HCT116 (cell line): ENCODE measurements at regions not wholly inside any gene's neighbourhood (a gene's known extent, or its start where the extent isn't known, plus 50 kb on each side); places are given as distances from the start of the nearest gene placed in this dataset.

ENCODE experiments used
- ATAC-seq: fragments of 200-7000 bp; cut with Tn5 transposase; 2 replicates; pipeline ENCODE4 v1.9.1; 2020; ENCODE audit warnings: mild to moderate bottlenecking, moderate library complexity
- BruUV-seq: library from RNA; stranded (reverse); fragments of 400-500 nt; replicated peaks from 2 replicates; lab custom pipeline; 2021; lab: Mats Ljungman, UMichigan
- CTCF ChIA-PET: fragments of 300-600 bp; sonication (Branson Sonifier 250); formaldehyde crosslinking; loops from one replicate; lab custom pipeline; 2021; ENCODE audit warnings: antibody characterized with exemption; lab: Charles Lee
- POLR2A ChIA-PET: fragments of 300-600, 350-600 bp; sonication (Branson Sonifier 250); formaldehyde crosslinking; loops from one replicate; lab custom pipeline; 2021; ENCODE audit warnings: antibody characterized with exemption; lab: Charles Lee
- RAD21 ChIA-PET, 2 experiments: fragments of 300-600 bp; sonication (Branson Sonifier 250); formaldehyde crosslinking; loops; one replicate each; lab custom pipeline; 2023; ENCODE audit warnings: low total read pairs in 2 of 2; ENCODE audit not compliant: uncharacterized antibody in 2 of 2, unreplicated experiment in 2 of 2, low non-redundant PET in 1 of 2; lab: Charles Lee
- DNase-seq: peaks from one replicate; pipeline ENCODE4 v3.0.0-alpha.2; 2010; ENCODE audit warnings: low read depth, low spot score
- H2AFZ ChIP-seq: fragments of 200-600 bp; shearing (Covaris generic), sonication (generic); 2 replicates; pipeline ENCODE4 v1.6.1; 2017; ENCODE audit warnings: low read depth, mixed run types, mixed read lengths, antibody characterized with exemption, low read length; ENCODE audit not compliant: poor library complexity, severe bottlenecking
- H3K27ac ChIP-seq: 2 replicates; pipeline ENCODE4 v1.5.1; 2012; ENCODE audit warnings: low read depth, low read length
- H3K27me3 ChIP-seq: fragments of 200-600 bp; sonication (generic); 2 replicates; pipeline ENCODE4 v1.6.1; 2016; ENCODE audit warnings: mixed run types, low read length, mixed read lengths; ENCODE audit not compliant: insufficient read depth
- H3K36me3 ChIP-seq, 2 experiments: fragments of 200-500 bp in 1 of 2; fragments of 200-600 bp in 1 of 2; sonication (Bioruptor generic) in 1 of 2; sonication (generic) in 1 of 2; 2 replicates each; pipeline versions ENCODE4 v1.5.1 to v1.6.1; 2014 to 2016; ENCODE audit warnings: low read length in 2 of 2, inconsistent platforms in 1 of 2, mixed read lengths in 1 of 2, mixed run types in 1 of 2; ENCODE audit not compliant: insufficient read depth in 2 of 2, control insufficient read depth in 1 of 2
- H3K4me1 ChIP-seq, 2 experiments: fragments of 200-600 bp in 1 of 2; sonication (generic) in 1 of 2; 2 replicates each; pipeline versions ENCODE4 v1.5.1 to v1.6.1; 2012 to 2017; ENCODE audit warnings: low read length in 2 of 2, inconsistent platforms in 1 of 2, mild to moderate bottlenecking in 1 of 2, mixed read lengths in 1 of 2, mixed run types in 1 of 2, moderate library complexity in 1 of 2; ENCODE audit not compliant: insufficient read depth in 2 of 2, control insufficient read depth in 1 of 2
- H3K4me2 ChIP-seq: fragments of 200-600 bp; sonication (generic); 2 replicates; pipeline ENCODE4 v1.6.1; 2017; ENCODE audit warnings: mixed run types, low read length, mixed read lengths
- H3K4me3 ChIP-seq, 2 experiments: fragments of 200-600 bp in 1 of 2; sonication (generic) in 1 of 2; replicated peaks in 1 of 2; 2 replicates each; pipeline ENCODE4 v1.5.1; 2011 to 2016; ENCODE audit warnings: low read length in 2 of 2, control low read depth in 1 of 2, low read depth in 1 of 2, mild to moderate bottlenecking in 1 of 2, mixed read lengths in 1 of 2, mixed run types in 1 of 2
- H3K79me2 ChIP-seq: fragments of 200-600 bp; sonication (generic); 2 replicates; pipeline ENCODE4 v1.6.1; 2017; ENCODE audit warnings: mild to moderate bottlenecking, mixed run types, low read length, moderate library complexity, mixed read lengths; ENCODE audit not compliant: insufficient read depth
- H3K9ac ChIP-seq: fragments of 200-600 bp; sonication (generic); 2 replicates; pipeline ENCODE4 v1.6.1; 2016; ENCODE audit warnings: low read length, mixed read lengths
- H3K9me2 ChIP-seq: fragments of 200-600 bp; sonication (generic), shearing (Covaris generic); 2 replicates; pipeline ENCODE4 v1.6.1; 2017; ENCODE audit warnings: mixed run types, mild to moderate bottlenecking, moderate library complexity; ENCODE audit not compliant: insufficient read depth
- H3K9me3 ChIP-seq, 2 experiments: fragments of 200-500 bp in 1 of 2; fragments of 200-600 bp in 1 of 2; sonication (Bioruptor generic) in 1 of 2; sonication (generic) in 1 of 2; 2 replicates each; pipeline ENCODE4 v1.6.1; 2014 to 2017; ENCODE audit warnings: low read length in 2 of 2, mixed read lengths in 2 of 2, inconsistent platforms in 1 of 2, low read depth in 1 of 2, mild to moderate bottlenecking in 1 of 2, mixed run types in 1 of 2, moderate library complexity in 1 of 2; ENCODE audit not compliant: control insufficient read depth in 1 of 2, insufficient read depth in 1 of 2
- H4K20me1 ChIP-seq: fragments of 200-600 bp; sonication (generic), shearing (Covaris generic); 2 replicates; pipeline ENCODE4 v1.6.1; 2017; ENCODE audit warnings: mixed run types, mild to moderate bottlenecking, moderate library complexity; ENCODE audit not compliant: insufficient read depth
- CBX3 ChIP-seq: IDR thresholded peaks from 2 replicates; pipeline ENCODE4 v1.6.1; 2012; ENCODE audit warnings: low read depth
- CEBPB ChIP-seq: IDR thresholded peaks from 2 replicates; pipeline ENCODE4 v1.6.1; 2012; ENCODE audit warnings: low read depth
- EGR1 ChIP-seq: IDR thresholded peaks from 2 replicates; pipeline ENCODE4 v1.6.1; 2012; ENCODE audit warnings: low read depth
- EZH2phosphoT487 ChIP-seq: fragments of 200-600 bp; IDR thresholded peaks from 2 replicates; pipeline ENCODE4 v1.6.1; 2018; ENCODE audit warnings: antibody characterized with exemption, borderline replicate concordance
- POLR2AphosphoS5 ChIP-seq: IDR thresholded peaks from 2 replicates; pipeline ENCODE4 v1.6.1; 2011; ENCODE audit warnings: mild to moderate bottlenecking, low read depth, low read length, moderate library complexity
- SP1 ChIP-seq: IDR thresholded peaks from 2 replicates; pipeline ENCODE4 v1.6.1; 2012; ENCODE audit warnings: low read depth
- TCF7L2 ChIP-seq: IDR thresholded peaks from 2 replicates; pipeline ENCODE4 v1.7.0; 2011; ENCODE audit warnings: borderline replicate concordance, inconsistent platforms; ENCODE audit not compliant: insufficient read depth, insufficient read length; ENCODE audit errors: extremely low read depth
- ZFX ChIP-seq: fragments of 450-650 bp; IDR thresholded peaks from 2 replicates; pipeline ENCODE4 v1.6.1; 2017
- intact Hi-C: fragments of 100-400 bp; cut with micrococcal nuclease; formaldehyde crosslinking; loops from 2 replicates; pipeline ENCODE4 v1.10.0; 2022
- TF ChIP-seq, protein P1 (sequence below): IDR thresholded peaks from 2 replicates; pipeline ENCODE4 v1.6.1; 2011; ENCODE audit warnings: mild to moderate bottlenecking, low read length, moderate library complexity; ENCODE audit not compliant: insufficient replicate concordance; ENCODE audit errors: extremely low read depth
- TF ChIP-seq, protein P2 (sequence below): IDR thresholded peaks from 2 replicates; pipeline ENCODE4 v1.6.1; 2012
- TF ChIP-seq, protein P3 (sequence below): IDR thresholded peaks from 2 replicates; pipeline ENCODE4 v1.6.1; 2012; ENCODE audit warnings: low read depth

DNA sequence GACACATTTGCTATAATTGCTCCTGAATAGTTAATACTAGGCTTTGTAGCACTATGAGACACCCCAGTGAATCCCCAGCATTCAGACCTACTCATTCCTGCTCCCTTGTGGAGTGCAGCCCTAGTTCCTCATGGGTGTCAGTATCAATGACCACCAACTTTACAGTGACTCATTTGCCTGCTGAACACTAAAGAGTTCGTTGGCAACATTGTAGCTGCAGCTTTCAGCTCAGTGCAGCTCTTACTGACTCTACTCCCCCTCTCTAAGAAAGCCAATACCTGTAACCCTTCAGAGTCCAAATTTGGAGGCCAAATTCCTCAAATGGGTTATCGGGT, 127.1 kb upstream of the MTPN start:
- no peaks in the 10 kb centered on the region for H3K9me3 ChIP-seq
- no peaks in the 10 kb centered on the region for H3K36me3 ChIP-seq
- H3K4me1 ChIP-seq, result no peaks in the 10 kb centered on the region
- H3K27ac ChIP-seq, result no peak overlapping the region
- H4K20me1 ChIP-seq, result no peaks in the 10 kb centered on the region
- no peaks in the 10 kb centered on the region for H3K79me2 ChIP-seq
- ATAC-seq (no peak), DNase-seq (no peak)
- ChIA-PET RAD21 (no interaction called here), POLR2A (no interaction called here), CTCF (no interaction called here)
- BruUV-seq, result no TSS peak
- H3K9me2 ChIP-seq, result no peaks in the 10 kb centered on the region
- no peak overlapping the region for H3K9ac ChIP-seq
- TF ChIP-seq EZH2phosphoT487 (no peak), SP1 (no peak), EGR1 (no peak)
- TF ChIP-seq, protein P1, sequence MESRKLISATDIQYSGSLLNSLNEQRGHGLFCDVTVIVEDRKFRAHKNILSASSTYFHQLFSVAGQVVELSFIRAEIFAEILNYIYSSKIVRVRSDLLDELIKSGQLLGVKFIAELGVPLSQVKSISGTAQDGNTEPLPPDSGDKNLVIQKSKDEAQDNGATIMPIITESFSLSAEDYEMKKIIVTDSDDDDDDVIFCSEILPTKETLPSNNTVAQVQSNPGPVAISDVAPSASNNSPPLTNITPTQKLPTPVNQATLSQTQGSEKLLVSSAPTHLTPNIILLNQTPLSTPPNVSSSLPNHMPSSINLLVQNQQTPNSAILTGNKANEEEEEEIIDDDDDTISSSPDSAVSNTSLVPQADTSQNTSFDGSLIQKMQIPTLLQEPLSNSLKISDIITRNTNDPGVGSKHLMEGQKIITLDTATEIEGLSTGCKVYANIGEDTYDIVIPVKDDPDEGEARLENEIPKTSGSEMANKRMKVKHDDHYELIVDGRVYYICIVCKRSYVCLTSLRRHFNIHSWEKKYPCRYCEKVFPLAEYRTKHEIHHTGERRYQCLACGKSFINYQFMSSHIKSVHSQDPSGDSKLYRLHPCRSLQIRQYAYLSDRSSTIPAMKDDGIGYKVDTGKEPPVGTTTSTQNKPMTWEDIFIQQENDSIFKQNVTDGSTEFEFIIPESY, result no peak
- H3K4me3 ChIP-seq, result no peak overlapping the region
- no peaks in the 10 kb centered on the region for H3K27me3 ChIP-seq
- no peak overlapping the region for H2AFZ ChIP-seq
- intact Hi-C loops, result no loop called here
- no peak overlapping the region for H3K4me2 ChIP-seq

DNA sequence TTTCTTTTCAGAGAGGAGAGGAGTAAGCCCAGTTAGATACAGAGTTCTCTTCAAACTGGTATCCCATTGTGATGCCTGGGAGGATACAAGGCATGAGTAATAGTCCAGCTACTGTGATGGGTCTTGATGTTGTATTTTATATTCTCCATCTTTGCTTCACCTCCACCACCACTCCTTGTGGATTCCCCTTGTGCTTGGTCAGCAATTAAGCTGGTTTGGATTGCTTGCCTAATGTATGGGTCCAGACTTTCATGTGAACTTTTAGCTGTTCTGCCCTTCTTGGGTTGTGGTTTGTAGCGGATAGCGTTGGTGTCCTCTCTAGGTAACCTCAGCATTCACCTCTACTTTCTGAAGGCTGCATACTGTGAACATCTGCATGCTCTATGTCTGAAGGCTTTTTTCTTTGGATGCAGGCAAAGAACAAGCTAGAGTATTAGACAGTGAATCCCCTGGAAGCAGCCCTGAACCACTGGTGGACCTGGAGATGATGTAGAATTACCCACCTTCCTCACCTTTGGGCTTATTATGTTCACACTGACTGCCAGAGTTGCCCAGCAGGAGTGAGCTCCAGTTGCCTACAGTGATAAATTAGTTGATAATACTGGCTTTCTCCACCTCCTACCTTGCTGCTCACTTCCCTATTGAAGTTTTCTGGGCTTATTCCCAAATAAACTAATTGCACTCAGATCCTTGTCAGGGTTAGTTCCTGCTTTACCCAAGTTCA, 126.5 kb upstream of the MTPN start:
- Histone ChIP-seq H3K27ac (no peak overlapping the region), H3K4me2 (no peak overlapping the region), H3K9me3 (no peaks in the 10 kb centered on the region), H3K36me3 (no peaks in the 10 kb centered on the region), H4K20me1 (no peaks in the 10 kb centered on the region), H3K4me1 (no peaks in the 10 kb centered on the region), H3K27me3 (no peaks in the 10 kb centered on the region), H3K4me3 (no peak overlapping the region), H3K79me2 (no peaks in the 10 kb centered on the region), H3K9me2 (no peaks in the 10 kb centered on the region), H3K9ac (no peak overlapping the region), H2AFZ (no peak overlapping the region)
- ATAC-seq (no peak), DNase-seq (no peak)
- ChIA-PET RAD21 (no interaction called here), CTCF (no interaction called here), POLR2A (no interaction called here)
- no peak for TF ChIP-seq CBX3
- TF ChIP-seq TCF7L2, result no peak
- TF ChIP-seq EZH2phosphoT487, result no peak
- TF ChIP-seq, protein P2, sequence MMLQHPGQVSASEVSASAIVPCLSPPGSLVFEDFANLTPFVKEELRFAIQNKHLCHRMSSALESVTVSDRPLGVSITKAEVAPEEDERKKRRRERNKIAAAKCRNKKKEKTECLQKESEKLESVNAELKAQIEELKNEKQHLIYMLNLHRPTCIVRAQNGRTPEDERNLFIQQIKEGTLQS, result no peak
- TF ChIP-seq CEBPB, result no peak
- TF ChIP-seq, protein P3, sequence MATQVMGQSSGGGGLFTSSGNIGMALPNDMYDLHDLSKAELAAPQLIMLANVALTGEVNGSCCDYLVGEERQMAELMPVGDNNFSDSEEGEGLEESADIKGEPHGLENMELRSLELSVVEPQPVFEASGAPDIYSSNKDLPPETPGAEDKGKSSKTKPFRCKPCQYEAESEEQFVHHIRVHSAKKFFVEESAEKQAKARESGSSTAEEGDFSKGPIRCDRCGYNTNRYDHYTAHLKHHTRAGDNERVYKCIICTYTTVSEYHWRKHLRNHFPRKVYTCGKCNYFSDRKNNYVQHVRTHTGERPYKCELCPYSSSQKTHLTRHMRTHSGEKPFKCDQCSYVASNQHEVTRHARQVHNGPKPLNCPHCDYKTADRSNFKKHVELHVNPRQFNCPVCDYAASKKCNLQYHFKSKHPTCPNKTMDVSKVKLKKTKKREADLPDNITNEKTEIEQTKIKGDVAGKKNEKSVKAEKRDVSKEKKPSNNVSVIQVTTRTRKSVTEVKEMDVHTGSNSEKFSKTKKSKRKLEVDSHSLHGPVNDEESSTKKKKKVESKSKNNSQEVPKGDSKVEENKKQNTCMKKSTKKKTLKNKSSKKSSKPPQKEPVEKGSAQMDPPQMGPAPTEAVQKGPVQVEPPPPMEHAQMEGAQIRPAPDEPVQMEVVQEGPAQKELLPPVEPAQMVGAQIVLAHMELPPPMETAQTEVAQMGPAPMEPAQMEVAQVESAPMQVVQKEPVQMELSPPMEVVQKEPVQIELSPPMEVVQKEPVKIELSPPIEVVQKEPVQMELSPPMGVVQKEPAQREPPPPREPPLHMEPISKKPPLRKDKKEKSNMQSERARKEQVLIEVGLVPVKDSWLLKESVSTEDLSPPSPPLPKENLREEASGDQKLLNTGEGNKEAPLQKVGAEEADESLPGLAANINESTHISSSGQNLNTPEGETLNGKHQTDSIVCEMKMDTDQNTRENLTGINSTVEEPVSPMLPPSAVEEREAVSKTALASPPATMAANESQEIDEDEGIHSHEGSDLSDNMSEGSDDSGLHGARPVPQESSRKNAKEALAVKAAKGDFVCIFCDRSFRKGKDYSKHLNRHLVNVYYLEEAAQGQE, result no peak
- TF ChIP-seq ZFX, result no peak
- TF ChIP-seq POLR2AphosphoS5, result no peak
- intact Hi-C loops, result no loop called here
- no TSS peak for BruUV-seq
